Pulmonary artery endothelial cell (primary cell): ENCODE measurements at regions not wholly inside any gene's neighbourhood (a gene's known extent, or its start where the extent isn't known, plus 50 kb on each side); places are given as distances from the start of the nearest gene placed in this dataset.
"Not testable (repeated sequence)": the region's sequence is repeated elsewhere in the genome, so short reads cannot be mapped to it uniquely, and the experiment has no call there.

Experiments
- DNase-seq: peaks from one replicate; pipeline ENCODE4 v3.0.0-alpha.2; 2011; ENCODE audit warnings: low read depth, low spot score

- not testable (repeated sequence) for DNase-seq
Measured at GRCh38 chr15:26186138-26186537, 323.0 kb upstream of the ATP10A start.

GRCh38 chr15:26182441-26182840 is 319.3 kb upstream of the ATP10A start:
- no peak for DNase-seq

- DNase-seq: no peak
Measured at GRCh38 chr15:26179906-26180305, 316.8 kb upstream of the ATP10A start.

GRCh38 chr15:26178640-26179220 is 315.6 kb upstream of the ATP10A start:
- no peak for DNase-seq

- no peak for DNase-seq
Measured at GRCh38 chr15:26177816-26178215, 314.7 kb upstream of the ATP10A start.

GRCh38 chr15:26176831-26177230 is 313.7 kb upstream of the ATP10A start:
- no peak for DNase-seq

GRCh38 chr15:26171266-26171665 is 308.1 kb upstream of the ATP10A start:
- DNase-seq: no peak

- DNase-seq: no peak
Measured at GRCh38 chr15:26166429-26166828, 303.3 kb upstream of the ATP10A start.

- DNase-seq: no peak
Measured at GRCh38 chr15:26165546-26165945, 302.4 kb upstream of the ATP10A start.

- DNase-seq: no peak
Measured at GRCh38 chr15:26160343-26160742, 297.2 kb upstream of the ATP10A start.

- no peak for DNase-seq
Measured at GRCh38 chr15:26158176-26158575, 295.0 kb upstream of the ATP10A start.

- no peak for DNase-seq
Measured at GRCh38 chr15:26157081-26157480, 294.0 kb upstream of the ATP10A start.

GRCh38 chr15:26156051-26156450 is 292.9 kb upstream of the ATP10A start:
- no peak for DNase-seq

- no peak for DNase-seq
Measured at GRCh38 chr15:26148156-26148860, 285.2 kb upstream of the ATP10A start.

GRCh38 chr15:26146202-26146601 is 283.1 kb upstream of the ATP10A start:
- DNase-seq: no peak

- DNase-seq: no peak
Measured at GRCh38 chr15:26145796-26146195, 282.7 kb upstream of the ATP10A start.

GRCh38 chr15:26144836-26145235 is 281.7 kb upstream of the ATP10A start:
- DNase-seq: no peak

GRCh38 chr15:26143221-26143620 is 280.1 kb upstream of the ATP10A start:
- DNase-seq: no peak

GRCh38 chr15:26134812-26135211 is 271.7 kb upstream of the ATP10A start:
- no peak for DNase-seq

GRCh38 chr15:26134152-26134551 is 271.0 kb upstream of the ATP10A start:
- DNase-seq: no peak

GRCh38 chr15:26132811-26133210 is 269.7 kb upstream of the ATP10A start:
- no peak for DNase-seq

- no peak for DNase-seq
Measured at GRCh38 chr15:26129852-26130251, 266.7 kb upstream of the ATP10A start.

GRCh38 chr15:26128611-26129140 is 265.5 kb upstream of the ATP10A start:
- DNase-seq: no peak
